NCI-H526 treated with DMSO at 0.1 percent for 48 hours (cell line): ENCODE measurements at regions not wholly inside any gene's neighbourhood (a gene's known extent, or its start where the extent isn't known, plus 50 kb on each side); places are given as distances from the start of the nearest gene placed in this dataset.
"Not testable (repeated sequence)": the region's sequence is repeated elsewhere in the genome, so short reads cannot be mapped to it uniquely, and the experiment has no call there.

Source experiments
- DNase-seq: peaks from one replicate; lab custom pipeline; 2025; lab: John Stamatoyannopoulos, UW

GRCh38 chr11:98180921-98181320 lies 839.8 kb upstream of the CNTN5 start:
- no peak for DNase-seq

- no peak for DNase-seq
Measured at GRCh38 chr11:98183034-98183433, 837.7 kb upstream of the CNTN5 start.

- DNase-seq = no peak
Measured at GRCh38 chr11:98185245-98185644, 835.5 kb upstream of the CNTN5 start.

- no peak for DNase-seq
Measured at GRCh38 chr11:98194611-98195010, 826.1 kb upstream of the CNTN5 start.

- DNase-seq = no peak
Measured at GRCh38 chr11:98195300-98195699, 825.4 kb upstream of the CNTN5 start.

- no peak for DNase-seq
Measured at GRCh38 chr11:98207086-98207485, 813.7 kb upstream of the CNTN5 start.

- DNase-seq = no peak
Measured at GRCh38 chr11:98227278-98227677, 793.5 kb upstream of the CNTN5 start.

GRCh38 chr11:98230678-98231077 lies 790.1 kb upstream of the CNTN5 start:
- DNase-seq = no peak

- no peak for DNase-seq
Measured at GRCh38 chr11:98234698-98235097, 786.1 kb upstream of the CNTN5 start.

GRCh38 chr11:98243897-98244296 lies 776.9 kb upstream of the CNTN5 start:
- no peak for DNase-seq

GRCh38 chr11:98260983-98261382 lies 759.8 kb upstream of the CNTN5 start:
- DNase-seq = no peak

- DNase-seq = no peak
Measured at GRCh38 chr11:98277251-98277912, 743.4 kb upstream of the CNTN5 start.

- no peak for DNase-seq
Measured at GRCh38 chr11:98289617-98290263, 731.0 kb upstream of the CNTN5 start.

- no peak for DNase-seq
Measured at GRCh38 chr11:98296091-98296880, 724.5 kb upstream of the CNTN5 start.

GRCh38 chr11:98300719-98301118 lies 720.0 kb upstream of the CNTN5 start:
- no peak for DNase-seq

- no peak for DNase-seq
Measured at GRCh38 chr11:98307827-98308491, 712.8 kb upstream of the CNTN5 start.

- not testable (repeated sequence) for DNase-seq
Measured at GRCh38 chr11:98330306-98330705, 690.4 kb upstream of the CNTN5 start.

GRCh38 chr11:98358551-98358950 lies 662.2 kb upstream of the CNTN5 start:
- DNase-seq = no peak

GRCh38 chr11:98365190-98365589 lies 655.6 kb upstream of the CNTN5 start:
- no peak for DNase-seq

- DNase-seq = no peak
Measured at GRCh38 chr11:98365941-98366340, 654.8 kb upstream of the CNTN5 start.

- DNase-seq = no peak
Measured at GRCh38 chr11:98390391-98390790, 630.4 kb upstream of the CNTN5 start.

- DNase-seq = not testable (repeated sequence)
Measured at GRCh38 chr11:98394500-98394899, 626.2 kb upstream of the CNTN5 start.

GRCh38 chr11:98398508-98398907 lies 622.2 kb upstream of the CNTN5 start:
- DNase-seq = no peak
